ENCODE measurements at regions not wholly inside any gene's neighbourhood (a gene's known extent, or its start where the extent isn't known, plus 50 kb on each side); places are given as distances from the start of the nearest gene placed in this dataset.

GRCh38 chr15:70337277-70338186 is 239.8 kb upstream of the TLE3 start:
- DNase-seq (ENCODE audit: low spot score) = no peak
- TF ChIP-seq, protein P1, sequence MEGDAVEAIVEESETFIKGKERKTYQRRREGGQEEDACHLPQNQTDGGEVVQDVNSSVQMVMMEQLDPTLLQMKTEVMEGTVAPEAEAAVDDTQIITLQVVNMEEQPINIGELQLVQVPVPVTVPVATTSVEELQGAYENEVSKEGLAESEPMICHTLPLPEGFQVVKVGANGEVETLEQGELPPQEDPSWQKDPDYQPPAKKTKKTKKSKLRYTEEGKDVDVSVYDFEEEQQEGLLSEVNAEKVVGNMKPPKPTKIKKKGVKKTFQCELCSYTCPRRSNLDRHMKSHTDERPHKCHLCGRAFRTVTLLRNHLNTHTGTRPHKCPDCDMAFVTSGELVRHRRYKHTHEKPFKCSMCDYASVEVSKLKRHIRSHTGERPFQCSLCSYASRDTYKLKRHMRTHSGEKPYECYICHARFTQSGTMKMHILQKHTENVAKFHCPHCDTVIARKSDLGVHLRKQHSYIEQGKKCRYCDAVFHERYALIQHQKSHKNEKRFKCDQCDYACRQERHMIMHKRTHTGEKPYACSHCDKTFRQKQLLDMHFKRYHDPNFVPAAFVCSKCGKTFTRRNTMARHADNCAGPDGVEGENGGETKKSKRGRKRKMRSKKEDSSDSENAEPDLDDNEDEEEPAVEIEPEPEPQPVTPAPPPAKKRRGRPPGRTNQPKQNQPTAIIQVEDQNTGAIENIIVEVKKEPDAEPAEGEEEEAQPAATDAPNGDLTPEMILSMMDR (IDR thresholded peaks at IDR 0.05; ENCODE audit: extremely low read depth, insufficient read depth, missing control alignments) = no peak
- in situ Hi-C loops (cut with MboI; ENCODE audit: low pct_unique_long_range_greater_than_20kb, low sequenced_read_pairs, unreplicated experiment) = no loop called here

- no peak for DNase-seq (ENCODE audit: low spot score)
- in situ Hi-C loops (cut with MboI; ENCODE audit: low pct_unique_long_range_greater_than_20kb, low sequenced_read_pairs, unreplicated experiment) = no loop called here
- TF ChIP-seq, protein P1 (IDR thresholded peaks at IDR 0.05; ENCODE audit: extremely low read depth, insufficient read depth, missing control alignments) = no peak
These were observed 238.8 kb upstream of the TLE3 start for GRCh38 chr15:70336425-70337009.

GRCh38 chr15:70334286-70334685 is 236.6 kb upstream of the TLE3 start:
- TF ChIP-seq, protein P1 (IDR thresholded peaks at IDR 0.05; ENCODE audit: extremely low read depth, insufficient read depth, missing control alignments) = no peak
- in situ Hi-C loops (cut with MboI; ENCODE audit: low pct_unique_long_range_greater_than_20kb, low sequenced_read_pairs, unreplicated experiment) = no loop called here
- DNase-seq (ENCODE audit: low spot score) = no peak

GRCh38 chr15:70329179-70329578 is 231.5 kb upstream of the TLE3 start:
- in situ Hi-C loops (cut with MboI; ENCODE audit: low pct_unique_long_range_greater_than_20kb, low sequenced_read_pairs, unreplicated experiment) = no loop called here
- no peak for DNase-seq (ENCODE audit: low spot score)
- TF ChIP-seq, protein P1 (IDR thresholded peaks at IDR 0.05; ENCODE audit: extremely low read depth, insufficient read depth, missing control alignments) = no peak

- in situ Hi-C loops (cut with MboI; ENCODE audit: low pct_unique_long_range_greater_than_20kb, low sequenced_read_pairs, unreplicated experiment) = no loop called here
- TF ChIP-seq, protein P1 (IDR thresholded peaks at IDR 0.05; ENCODE audit: extremely low read depth, insufficient read depth, missing control alignments) = no peak
- no peak for DNase-seq (ENCODE audit: low spot score)
These were observed 231.0 kb upstream of the TLE3 start for GRCh38 chr15:70328679-70329115.

- in situ Hi-C loops (cut with MboI; ENCODE audit: low pct_unique_long_range_greater_than_20kb, low sequenced_read_pairs, unreplicated experiment) = no loop called here
- TF ChIP-seq, protein P1 (IDR thresholded peaks at IDR 0.05; ENCODE audit: extremely low read depth, insufficient read depth, missing control alignments) = no peak
- DNase-seq (ENCODE audit: low spot score) = peak; percentile 39
These were observed 230.3 kb upstream of the TLE3 start for GRCh38 chr15:70327856-70328678.

Data from GM13977 (cell line).